HG03039 (cell line): ENCODE measurements at regions not wholly inside any gene's neighbourhood (a gene's known extent, or its start where the extent isn't known, plus 50 kb on each side); places are given as distances from the start of the nearest gene placed in this dataset.

ENCODE experiments used
- ATAC-seq: cut with Tn5 transposase; IDR thresholded peaks from one replicate; pipeline ENCODE4 v1.9.1; 2021; ENCODE audit warnings: mild to moderate bottlenecking, moderate library complexity; ENCODE audit not compliant: unreplicated experiment

DNA sequence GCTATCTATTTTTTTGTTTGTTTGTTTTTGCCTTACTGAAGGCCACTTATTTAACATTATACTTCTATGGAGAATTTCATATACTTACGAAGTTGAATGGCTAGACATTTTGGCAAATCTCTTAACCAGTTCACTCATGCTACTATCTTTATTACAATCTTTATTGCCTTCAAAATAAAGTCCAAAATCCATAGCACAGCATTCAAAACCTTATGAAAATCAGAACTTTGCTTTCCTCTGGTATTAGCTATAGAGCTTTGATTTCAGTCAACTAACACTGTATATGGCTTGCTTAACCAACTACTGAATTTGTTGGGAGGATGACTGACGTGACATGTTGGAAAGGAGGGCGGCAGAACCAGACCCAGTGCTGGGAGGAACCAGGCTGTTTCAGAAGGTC lies 571.1 kb downstream of the LMO4 start:
- no peak for ATAC-seq

DNA sequence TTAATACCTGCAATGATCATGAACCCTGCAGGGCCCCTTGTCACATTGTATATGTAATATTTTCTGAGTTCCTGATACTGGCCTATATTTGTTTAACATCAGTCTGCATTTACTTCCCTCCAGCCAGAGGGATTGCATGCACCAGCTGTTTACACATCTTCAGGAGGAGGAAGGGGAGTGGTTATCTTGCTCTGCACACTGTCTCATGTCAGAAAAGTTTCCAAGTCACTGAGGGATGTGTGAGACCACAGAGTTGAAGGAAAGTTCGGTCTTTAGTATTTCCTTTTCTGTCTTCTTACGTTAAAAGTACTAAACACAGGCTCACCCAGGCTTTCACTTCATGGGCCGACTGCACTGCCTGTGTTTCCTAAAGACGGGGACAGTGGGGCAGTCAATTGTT lies 574.1 kb downstream of the LMO4 start:
- no peak for ATAC-seq

DNA sequence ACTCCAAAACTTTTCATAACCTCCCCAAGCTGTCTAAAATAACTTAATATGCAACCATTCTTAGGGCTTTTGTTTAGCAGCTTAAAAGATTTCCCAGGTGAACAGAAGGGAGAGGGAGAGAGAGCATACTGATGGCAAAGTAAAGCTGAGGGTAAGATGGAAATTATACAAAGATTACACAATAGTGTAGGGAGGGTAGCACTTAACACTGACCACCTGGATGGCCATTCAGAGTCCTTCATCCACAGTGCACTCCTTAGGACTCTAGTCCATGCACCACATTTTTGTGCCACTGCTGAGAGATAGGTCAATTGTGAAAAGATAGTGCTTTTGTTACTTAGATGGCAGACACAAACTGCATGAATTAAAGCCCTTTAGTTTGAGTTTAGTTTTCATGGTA lies 574.6 kb downstream of the LMO4 start:
- ATAC-seq: no peak

DNA sequence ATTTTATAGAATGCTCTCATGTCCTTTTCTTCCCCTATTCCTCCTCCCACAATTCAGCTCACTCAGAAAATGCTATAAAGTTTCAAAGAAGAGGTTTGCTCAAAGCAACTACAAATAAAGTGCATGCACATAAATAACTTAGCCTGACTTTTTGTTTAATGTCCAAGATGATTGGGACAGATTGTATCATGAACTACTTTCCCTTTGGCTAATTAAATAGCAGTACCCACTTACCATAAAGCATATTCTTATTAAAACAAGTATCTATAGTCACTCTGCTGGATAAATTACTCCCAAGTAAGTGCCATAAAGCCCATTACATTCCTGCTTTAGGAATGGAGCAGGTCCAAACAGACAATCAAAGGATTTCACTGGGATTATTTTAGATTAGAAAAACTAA lies 576.0 kb downstream of the LMO4 start:
- no peak for ATAC-seq

DNA sequence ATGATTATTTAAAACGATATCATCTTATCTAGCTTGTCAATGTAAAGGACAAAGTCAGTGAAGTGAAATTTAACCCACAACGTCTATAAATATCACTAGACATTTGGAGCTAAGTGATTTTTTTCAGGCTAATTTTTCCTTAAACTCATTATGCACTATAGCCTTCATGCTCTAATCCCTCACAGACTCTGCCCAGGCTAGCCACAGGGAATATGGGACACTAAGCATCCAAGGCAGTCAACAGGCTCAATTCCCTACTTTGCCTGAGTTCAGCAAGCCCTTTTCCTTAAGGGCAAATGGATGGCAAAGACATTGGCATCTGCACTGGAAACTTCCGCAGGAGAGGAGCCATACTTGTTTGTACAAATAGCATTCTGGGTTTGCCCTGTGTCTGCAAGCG lies 577.0 kb downstream of the LMO4 start:
- ATAC-seq: no peak

DNA sequence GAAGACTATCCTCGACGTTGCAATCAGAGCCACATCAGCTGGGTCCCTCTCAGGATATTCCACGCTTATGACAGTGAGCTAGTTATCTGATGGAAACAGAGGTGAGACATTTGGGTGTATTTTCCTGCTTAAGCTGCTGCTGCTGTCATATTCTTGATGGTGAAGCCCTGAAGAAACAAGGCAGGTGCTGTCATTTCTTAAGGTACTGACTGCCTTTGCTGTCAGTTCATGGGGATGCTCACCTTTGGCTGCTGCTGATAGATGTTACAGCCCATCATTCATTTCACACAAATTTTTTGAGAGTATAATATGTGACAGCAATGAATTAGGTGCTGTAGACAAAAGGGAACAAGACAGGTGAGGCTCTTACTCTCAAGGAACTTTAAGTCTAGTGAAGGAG lies 577.4 kb downstream of the LMO4 start:
- no peak for ATAC-seq

DNA sequence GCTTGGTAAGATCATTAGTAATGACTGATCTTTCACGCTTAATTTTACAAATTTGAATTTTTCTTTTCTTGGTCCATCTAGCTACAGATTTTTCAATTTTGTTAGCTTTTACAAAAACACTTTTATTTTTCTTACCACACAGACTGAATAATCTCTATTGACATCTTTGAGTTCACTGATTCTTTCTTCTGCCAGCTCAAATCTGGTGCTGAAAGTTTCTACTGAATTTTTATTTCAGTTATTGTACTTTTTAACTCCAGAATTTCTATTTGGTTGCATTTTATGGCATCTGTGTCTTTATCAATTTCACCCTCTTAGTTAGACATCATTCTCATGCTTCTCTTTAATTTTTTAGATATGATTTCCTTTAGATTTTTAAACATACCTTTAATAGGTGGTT lies 584.7 kb downstream of the LMO4 start:
- no peak for ATAC-seq

DNA sequence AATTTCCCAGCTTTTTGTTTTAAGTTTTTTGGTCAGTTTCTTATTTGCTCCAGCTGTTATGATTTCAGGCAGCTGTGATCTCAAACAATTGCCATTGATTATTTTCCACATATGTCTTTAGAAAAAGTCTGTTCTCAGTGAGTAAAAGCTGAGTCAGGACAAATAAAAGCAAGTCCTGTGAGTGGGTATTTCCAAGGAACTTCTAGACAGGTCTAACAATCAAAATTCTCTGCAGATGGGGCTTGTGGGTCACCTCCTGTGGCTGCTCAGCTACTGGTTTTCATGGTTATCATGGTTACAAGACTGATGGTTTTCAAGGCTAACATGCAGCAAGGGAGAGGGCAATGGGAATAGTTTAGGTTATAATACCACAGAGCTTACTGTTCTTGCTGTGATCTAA lies 585.7 kb downstream of the LMO4 start:
- ATAC-seq: no peak

DNA sequence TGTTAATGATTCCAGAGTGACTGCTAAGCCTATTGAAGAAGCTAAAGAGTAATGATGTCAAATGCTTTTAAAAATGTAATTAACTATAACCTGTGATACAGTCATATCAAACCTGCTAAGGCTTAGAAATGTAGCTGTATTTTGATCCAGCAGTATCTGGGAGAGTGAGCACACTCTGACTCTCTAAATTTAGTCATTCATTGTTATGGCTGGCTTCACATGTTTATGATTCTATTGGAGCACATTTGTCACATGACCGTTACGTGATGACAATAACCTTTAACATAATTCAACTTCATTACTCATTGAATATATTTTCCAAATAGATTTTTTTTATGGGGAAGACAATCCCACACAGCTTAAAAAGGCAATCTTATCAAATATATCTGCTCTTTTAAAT lies 587.1 kb downstream of the LMO4 start:
- ATAC-seq: no peak

DNA sequence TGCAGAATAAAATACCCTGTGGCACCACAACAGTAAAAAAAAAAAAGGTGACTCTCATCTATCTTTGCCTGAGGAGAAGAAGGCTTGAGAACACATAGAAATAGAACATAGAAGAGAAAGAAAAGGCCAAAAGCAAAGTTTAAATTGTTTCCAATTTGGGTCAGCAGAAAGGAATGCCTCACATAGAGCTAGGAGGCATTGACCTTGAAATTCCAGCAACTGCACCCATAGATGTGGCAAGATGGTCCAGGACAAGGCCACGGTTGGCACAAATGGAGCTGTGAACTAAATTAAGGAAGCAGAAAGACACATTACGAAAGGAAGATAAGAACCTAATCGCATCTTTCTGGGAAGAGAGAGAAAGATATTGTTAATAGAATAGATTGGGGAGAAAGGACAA lies 588.3 kb downstream of the LMO4 start:
- no peak for ATAC-seq

DNA sequence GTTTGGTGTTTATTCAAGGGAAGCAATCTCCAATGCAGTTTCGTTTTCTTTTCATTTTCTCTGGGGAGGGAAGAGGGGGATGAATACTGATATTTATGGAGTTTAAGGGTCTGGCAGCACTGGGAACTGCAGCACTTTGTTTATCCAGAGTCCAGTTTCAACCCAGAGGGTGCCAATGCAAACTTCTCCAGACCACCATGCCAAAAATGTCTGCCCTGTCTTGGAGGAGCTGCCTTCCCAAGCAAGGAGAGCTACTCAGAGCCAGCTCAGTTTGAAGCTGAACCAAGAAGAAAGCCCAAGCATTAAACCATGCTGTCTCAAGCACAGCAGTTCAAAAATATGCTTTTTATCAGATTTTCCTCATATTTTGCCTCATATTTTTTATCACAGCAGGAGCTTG lies 589.7 kb downstream of the LMO4 start:
- ATAC-seq: no peak

DNA sequence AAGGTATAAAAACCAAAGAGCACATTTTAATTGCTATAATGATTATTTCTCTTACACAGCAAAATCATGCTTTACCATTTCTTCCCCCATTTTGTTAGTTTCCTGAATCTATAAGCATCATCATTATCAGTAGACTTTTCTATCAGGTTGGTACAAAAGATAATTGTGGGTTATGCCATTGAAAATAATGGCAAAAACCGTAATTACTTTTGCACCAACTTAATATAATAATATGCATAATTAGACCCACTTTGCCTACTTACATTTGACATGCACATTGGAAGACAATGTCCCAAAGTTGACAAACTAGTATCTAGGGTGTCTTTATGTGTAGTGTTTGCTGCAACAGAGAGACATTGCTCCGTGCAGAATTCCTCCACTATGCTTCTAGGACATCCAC lies 594.2 kb downstream of the LMO4 start:
- no peak for ATAC-seq

DNA sequence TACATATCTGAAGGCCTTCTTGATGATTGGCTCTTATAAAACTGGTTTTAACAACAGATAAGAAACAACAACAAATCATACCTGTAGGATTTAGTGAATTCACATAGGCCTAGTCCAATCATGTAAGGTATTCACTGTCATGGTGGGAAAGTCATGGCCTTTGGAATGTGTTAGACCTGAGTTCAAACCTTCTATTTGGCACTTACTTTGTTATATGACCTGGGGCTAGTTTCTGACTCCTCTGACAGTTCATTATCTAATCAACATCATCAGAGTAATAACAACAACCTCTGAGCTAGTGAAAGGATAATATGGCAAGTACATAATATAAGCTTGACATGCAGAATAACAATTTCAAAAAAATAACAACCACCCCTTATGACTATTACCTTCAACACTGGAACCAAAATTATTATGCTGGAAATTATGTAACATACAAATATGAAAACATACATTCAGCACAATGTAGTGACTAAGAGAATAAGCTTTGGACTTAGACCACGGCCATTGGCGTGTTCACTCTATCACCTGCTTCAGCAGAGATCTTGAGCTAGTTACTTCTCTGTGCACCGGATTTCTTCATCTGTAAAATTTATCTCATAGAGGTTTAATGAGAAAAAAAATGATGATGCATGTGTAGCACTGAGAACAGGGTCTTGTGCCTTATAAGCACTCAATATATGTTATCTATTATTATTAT lies 597.6 kb downstream of the LMO4 start:
- no peak for ATAC-seq

DNA sequence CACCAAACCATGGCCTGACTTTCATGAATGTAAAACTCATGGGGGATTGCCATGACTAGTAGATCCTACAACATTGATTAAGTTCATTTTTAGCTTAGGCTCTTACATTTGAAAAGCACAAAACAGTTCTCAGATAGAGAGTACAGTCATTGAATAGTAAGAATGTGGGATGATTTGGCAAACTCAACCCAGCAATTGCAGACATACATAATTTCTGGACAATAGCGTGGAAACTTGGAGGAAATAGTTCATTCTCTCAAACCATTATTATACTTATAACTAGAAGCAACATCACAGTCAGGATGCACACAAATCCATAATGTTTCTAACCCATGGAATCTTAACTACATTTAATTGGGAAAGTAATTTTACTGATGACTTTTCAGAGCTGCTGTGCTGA lies 598.2 kb downstream of the LMO4 start:
- no peak for ATAC-seq

DNA sequence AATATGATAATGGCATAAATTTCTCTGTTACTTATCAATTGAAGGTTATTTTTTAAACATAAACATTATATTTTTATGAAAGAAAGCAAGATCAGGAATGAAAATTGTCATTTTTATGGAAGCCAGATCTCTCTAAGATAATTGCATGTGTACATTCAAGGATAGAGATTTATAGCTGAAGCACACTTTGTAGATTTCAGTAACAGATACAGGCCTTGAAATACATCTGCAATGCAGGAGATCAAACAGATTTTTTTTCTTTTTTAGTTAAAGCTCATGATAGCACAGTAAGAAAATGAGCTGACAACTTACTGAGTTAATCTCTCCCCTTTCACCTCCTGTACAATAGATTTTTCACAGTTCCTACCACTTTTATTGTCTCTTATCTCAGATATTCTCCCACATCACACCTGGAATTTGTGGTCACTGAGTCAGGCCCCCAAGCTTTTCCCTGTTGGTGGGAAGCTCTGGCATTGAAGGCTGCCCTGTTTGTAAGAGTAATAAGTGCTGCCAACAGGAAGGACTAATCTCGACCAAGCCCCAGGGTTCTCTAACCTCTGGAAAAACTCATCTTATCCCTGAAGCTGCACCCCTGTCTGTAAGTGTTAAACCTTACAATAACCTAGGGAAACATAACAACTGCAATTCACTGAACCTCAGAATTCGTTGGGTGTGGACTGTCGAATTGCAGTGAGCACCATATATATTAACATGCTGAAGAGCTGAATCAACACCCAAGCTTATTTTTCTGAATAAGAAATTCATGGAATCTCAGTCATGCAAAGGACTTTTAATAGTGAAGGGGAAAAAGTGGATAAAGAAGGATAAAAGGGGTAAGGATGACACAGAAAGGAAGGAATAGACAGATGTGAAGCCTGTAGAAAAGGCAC lies 599.0 kb downstream of the LMO4 start:
- no peak for ATAC-seq

DNA sequence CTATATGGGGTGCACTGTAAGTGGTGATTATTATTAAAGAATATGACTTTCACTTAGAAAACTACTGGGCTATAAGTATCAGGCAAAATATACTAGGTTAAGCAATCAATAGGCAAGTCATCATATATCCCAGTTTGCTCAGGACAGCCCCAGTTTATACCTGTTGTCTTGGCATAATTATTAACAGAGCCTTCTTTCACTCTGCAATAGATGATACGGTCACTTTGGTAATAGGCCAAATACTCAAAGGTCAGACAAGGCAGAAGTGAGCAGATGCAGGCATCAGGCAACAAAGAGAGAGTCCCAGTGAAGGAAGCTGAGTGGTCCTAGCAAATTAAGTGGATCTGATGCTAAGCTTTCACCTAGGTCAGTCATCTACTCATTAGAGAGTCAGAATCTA lies 599.9 kb downstream of the LMO4 start:
- ATAC-seq: no peak

DNA sequence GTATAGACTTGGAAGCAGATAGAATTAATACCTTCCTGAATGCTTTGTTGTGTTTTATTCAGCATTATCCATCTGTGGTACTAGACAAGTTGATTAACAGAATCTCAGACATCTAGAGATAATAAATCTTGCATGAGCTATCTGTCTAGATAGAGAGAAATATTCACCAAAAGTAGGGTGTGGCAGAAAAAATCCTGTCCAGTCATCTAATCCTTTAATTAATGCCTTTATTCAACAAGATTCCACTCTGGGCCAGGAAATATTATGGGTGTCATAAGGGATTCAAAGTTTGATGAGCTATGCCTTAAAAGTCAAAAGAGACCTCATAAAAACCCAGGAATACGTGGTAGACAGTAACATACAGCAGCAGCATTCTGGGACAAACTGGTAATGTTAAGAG lies 601.2 kb downstream of the LMO4 start:
- no peak for ATAC-seq

DNA sequence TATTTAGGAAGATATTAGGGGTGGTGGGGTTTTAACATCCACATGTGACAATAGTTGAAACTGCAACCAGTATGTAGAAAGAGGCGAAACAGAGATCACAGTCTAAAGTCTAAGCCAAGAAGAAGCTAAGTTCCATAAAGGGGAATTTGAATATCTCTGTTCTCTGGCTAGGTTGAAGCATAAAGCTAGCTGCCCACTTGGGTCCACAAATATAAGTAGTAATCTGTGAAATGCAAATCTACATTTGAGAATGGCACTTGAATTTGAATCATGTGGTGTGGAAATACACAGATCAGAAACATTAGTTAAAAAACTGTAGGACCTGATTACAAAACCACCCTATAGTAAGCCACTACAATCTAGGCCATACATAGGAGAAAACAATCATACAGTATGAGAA lies 602.1 kb downstream of the LMO4 start:
- no peak for ATAC-seq

DNA sequence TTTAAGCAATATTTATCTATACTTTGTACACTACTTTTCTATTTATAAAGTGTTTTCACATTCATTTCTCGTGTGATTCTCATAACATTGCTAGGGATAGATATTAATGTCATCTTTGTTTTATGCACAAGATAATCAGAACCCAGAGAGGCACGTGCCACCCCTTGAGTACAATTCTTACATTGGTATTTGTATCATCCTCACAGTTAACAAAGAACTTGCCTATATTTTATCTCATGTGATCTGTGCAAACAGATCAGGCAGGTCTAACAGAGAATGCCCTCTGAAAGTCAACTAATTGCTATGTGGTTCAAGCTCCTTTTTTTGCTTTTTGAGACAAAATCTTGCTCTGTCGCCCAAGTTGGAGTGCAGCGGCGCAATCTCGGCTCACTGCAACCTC lies 604.5 kb downstream of the LMO4 start:
- ATAC-seq: no peak

DNA sequence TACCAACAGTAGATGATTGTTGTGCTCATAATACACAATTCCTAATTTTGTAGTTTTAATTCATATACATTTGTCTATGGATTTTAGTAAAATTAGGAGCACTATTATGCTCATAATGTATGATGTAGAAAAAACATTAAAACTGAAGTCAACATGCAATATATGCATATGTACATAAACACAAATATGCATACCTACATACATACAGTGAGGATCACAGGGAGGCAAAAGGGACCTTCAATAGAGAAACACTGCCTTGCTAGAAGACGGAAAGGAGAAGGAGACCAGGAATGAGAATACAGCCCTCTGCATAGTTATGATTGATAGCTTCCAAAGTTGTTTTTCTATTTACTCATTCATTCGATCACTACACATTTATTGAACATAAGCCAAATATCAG lies 606.5 kb downstream of the LMO4 start:
- no peak for ATAC-seq

DNA sequence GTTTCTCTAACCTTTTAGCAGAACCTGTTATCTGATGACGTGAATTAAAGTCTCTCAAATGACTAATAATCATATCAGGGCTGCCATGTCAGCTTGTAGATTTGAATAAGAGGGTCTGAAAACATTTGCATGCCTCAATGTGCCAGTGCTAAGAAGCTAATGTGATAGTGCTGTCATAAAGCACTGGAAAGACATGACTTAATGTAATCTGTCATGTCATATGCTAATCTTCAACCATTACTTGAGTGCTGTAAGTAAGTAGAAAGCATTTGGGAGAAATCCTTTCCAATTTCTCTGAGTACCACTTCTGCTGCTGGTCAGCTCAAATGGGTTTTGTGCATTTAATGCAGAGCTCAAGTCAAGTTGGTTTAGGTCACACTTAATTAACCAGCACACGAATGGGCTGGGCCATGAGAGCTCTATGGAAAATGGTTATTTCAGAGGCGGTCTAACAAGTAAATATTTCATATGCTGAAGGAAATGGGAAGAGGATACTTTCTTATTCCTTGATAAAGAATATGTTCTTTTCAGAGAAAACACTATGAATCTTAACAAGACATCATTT lies 609.2 kb downstream of the LMO4 start:
- ATAC-seq: no peak

DNA sequence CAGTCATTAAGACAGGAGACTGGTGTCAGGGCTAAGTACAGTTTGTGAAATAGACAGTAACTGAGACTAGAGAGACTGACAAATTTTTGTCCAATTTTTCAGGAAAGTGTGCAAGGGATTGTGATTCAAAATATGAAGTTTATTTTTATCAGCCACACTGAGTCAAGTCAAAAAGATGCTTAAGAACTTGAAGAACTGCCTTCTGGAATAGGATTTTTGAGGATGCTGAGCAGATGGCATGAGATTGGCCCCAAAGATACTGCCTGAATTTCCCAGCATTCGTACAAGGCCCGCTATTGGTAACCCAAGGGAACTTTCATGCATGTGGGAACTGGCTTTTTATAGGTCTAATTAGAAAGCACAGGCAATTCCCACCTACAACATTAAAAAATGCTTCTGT lies 610.0 kb downstream of the LMO4 start:
- ATAC-seq: no peak
